ENCODE measurements at regions not wholly inside any gene's neighbourhood (a gene's known extent, or its start where the extent isn't known, plus 50 kb on each side); places are given as distances from the start of the nearest gene placed in this dataset.

GRCh38 chr14:83289390-83289789 is 1755.7 kb upstream of the SEL1L start:
- TF ChIP-seq CTCF (IDR thresholded peaks at IDR 0.05) (no peak), KDM5A (IDR thresholded peaks at IDR 0.05) (no peak), MYC (IDR thresholded peaks at IDR 0.05; ENCODE audit: borderline replicate concordance, low read length) (no peak), POLR2A (IDR thresholded peaks at IDR 0.05; ENCODE audit: low read length) (no peak), RAD21 (conservative IDR thresholded peaks at IDR 0.05 in 1 of 2, IDR thresholded peaks at IDR 0.05 in 1 of 2) (no peak), POLR2AphosphoS2 (conservative IDR thresholded peaks at IDR 0.05; ENCODE audit: low read length) (no peak), RFX5 (IDR thresholded peaks at IDR 0.05) (no peak), CBX8 (IDR thresholded peaks at IDR 0.05) (no peak), ZNF302 (CRISPR knock-in tag; IDR thresholded peaks at IDR 0.05) (no peak), KDM1A (IDR thresholded peaks at IDR 0.05; ENCODE audit: low read depth) (no peak)
- TF ChIP-seq, protein P1, sequence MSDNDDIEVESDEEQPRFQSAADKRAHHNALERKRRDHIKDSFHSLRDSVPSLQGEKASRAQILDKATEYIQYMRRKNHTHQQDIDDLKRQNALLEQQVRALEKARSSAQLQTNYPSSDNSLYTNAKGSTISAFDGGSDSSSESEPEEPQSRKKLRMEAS (IDR thresholded peaks at IDR 0.05), result no peak
